Natural killer cell (primary cell): ENCODE measurements at regions not wholly inside any gene's neighbourhood (a gene's known extent, or its start where the extent isn't known, plus 50 kb on each side); places are given as distances from the start of the nearest gene placed in this dataset.

ENCODE experiments used
- ATAC-seq, 3 donors: fragments of 150-1000 bp in 2 of 3; fragments of 200-7000 bp in 1 of 3; cut with Tn5 transposase; 1 replicate in 1 of 3; 2 replicates in 2 of 3; pipeline ENCODE4 v1.10.0; 2021; ENCODE audit warnings: mild to moderate bottlenecking in 2 of 3, moderate library complexity in 2 of 3
- DNase-seq, 2 donors: peaks; one replicate each; pipeline versions ENCODE4 v3.0.0 to v3.0.0-alpha.2; 2013 to 2021; ENCODE audit warnings: mixed read lengths in 1 of 2
- H3K27ac ChIP-seq: one replicate; pipeline ENCODE4 v1.5.1; 2013; ENCODE audit warnings: mild to moderate bottlenecking, low read length
- H3K27me3 ChIP-seq: one replicate; pipeline ENCODE4 v1.6.1; 2013; ENCODE audit warnings: low read length; ENCODE audit not compliant: control insufficient read depth, insufficient read depth
- H3K36me3 ChIP-seq: one replicate; pipeline ENCODE4 v1.6.1; 2013; ENCODE audit warnings: low read length; ENCODE audit not compliant: control insufficient read depth, insufficient read depth
- H3K4me1 ChIP-seq: one replicate; pipeline ENCODE4 v1.6.1; 2013; ENCODE audit warnings: low read length; ENCODE audit not compliant: control insufficient read depth, insufficient read depth
- H3K4me3 ChIP-seq: one replicate; pipeline ENCODE4 v1.5.1; 2013; ENCODE audit warnings: low read length
- H3K9me3 ChIP-seq: one replicate; pipeline ENCODE4 v1.6.1; 2013; ENCODE audit warnings: low read length; ENCODE audit not compliant: control insufficient read depth, insufficient read depth
- H3K27ac Mint-ChIP-seq, 2 donors: one replicate each; pipeline ENCODE4 v1.8.0; 2022; ENCODE audit warnings: mild to moderate bottlenecking in 2 of 2, mixed read lengths in 2 of 2, moderate library complexity in 1 of 2
- H3K27me3 Mint-ChIP-seq, 2 donors: one replicate each; pipeline ENCODE4 v1.8.0; 2022; ENCODE audit warnings: low read depth in 2 of 2, mixed read lengths in 2 of 2
- H3K36me3 Mint-ChIP-seq: one replicate; pipeline ENCODE4 v1.8.0; 2022; ENCODE audit warnings: mixed read lengths
- H3K4me1 Mint-ChIP-seq, 2 donors: one replicate each; pipeline ENCODE4 v1.8.0; 2022; ENCODE audit warnings: mixed read lengths in 2 of 2
- H3K4me3 Mint-ChIP-seq: one replicate; pipeline ENCODE4 v1.8.0; 2022; ENCODE audit warnings: mild to moderate bottlenecking, moderate library complexity, mixed read lengths
- H3K9me3 Mint-ChIP-seq, 2 donors: one replicate each; pipeline ENCODE4 v1.8.0; 2022; ENCODE audit warnings: mixed read lengths in 2 of 2
- WGBS: methylation state at CpG from one replicate; pipeline ENCODE4 v1.1.7; 2013; ENCODE audit warnings: missing lambda C conversion rate; ENCODE audit not compliant: insufficient coverage; 5-methylcytosine and 5-hydroxymethylcytosine counted together
- intact Hi-C: fragments of 100-400 bp; cut with micrococcal nuclease; formaldehyde crosslinking; loops from one replicate; pipeline ENCODE4 v1.14.2; 2022
- TF ChIP-seq, protein P1 (sequence below): fragments of 200-600 bp; IDR thresholded peaks from one replicate; pipeline ENCODE4 v1.8.0; 2022; ENCODE audit warnings: antibody characterized with exemption

DNA sequence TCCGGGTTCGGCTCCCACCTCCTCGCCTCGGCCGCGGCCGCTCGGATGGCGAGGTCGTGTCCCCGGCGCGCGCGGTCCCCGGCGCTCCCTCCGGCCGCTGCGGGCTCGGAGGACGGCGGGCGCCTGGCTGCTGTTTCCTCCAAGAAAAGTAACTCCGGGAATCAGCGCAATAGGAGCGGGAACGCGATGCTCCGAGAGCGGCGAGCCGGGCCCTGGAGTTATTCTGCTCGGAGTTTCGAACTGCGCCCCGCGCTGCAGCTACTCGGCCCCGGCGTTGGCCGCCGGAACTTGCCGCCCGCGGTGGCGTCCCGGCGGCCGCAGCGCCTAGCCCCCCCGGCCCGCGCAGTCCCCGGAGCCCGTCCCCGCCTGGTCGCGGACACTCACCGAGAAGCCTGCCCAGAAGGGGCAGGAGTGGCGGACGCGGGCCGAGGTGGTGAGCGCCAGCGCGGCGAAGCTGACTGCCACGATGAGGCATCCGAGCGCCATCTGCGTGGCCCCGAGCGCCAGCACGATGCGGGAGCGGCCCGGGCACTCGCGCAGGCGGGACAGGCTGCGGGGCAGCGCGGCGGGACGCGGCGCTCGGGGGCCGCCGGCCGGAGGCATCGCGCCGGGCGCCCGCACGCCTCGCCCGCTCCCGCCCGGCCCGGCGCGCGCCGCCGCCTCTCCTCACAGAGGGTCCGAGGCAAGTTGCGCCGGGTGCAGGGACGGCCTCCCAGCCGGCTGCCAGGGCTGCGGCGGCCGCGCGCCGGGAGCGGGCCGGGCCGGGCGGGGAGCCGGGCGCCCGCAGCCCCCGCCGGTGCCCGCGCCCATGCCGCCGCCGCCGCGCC is 251.9 kb downstream of the TJP1 start:
- no peak overlapping the region for H3K4me3 Mint-ChIP-seq
- H3K36me3 Mint-ChIP-seq, result peaks cover 6% of the 10 kb centered on the region
- TF ChIP-seq, protein P1, sequence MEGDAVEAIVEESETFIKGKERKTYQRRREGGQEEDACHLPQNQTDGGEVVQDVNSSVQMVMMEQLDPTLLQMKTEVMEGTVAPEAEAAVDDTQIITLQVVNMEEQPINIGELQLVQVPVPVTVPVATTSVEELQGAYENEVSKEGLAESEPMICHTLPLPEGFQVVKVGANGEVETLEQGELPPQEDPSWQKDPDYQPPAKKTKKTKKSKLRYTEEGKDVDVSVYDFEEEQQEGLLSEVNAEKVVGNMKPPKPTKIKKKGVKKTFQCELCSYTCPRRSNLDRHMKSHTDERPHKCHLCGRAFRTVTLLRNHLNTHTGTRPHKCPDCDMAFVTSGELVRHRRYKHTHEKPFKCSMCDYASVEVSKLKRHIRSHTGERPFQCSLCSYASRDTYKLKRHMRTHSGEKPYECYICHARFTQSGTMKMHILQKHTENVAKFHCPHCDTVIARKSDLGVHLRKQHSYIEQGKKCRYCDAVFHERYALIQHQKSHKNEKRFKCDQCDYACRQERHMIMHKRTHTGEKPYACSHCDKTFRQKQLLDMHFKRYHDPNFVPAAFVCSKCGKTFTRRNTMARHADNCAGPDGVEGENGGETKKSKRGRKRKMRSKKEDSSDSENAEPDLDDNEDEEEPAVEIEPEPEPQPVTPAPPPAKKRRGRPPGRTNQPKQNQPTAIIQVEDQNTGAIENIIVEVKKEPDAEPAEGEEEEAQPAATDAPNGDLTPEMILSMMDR, result no peak
- 2% methylated on average over 135 of the region's 135 CpGs for WGBS
- no peak overlapping the region for H3K27ac Mint-ChIP-seq
- no peaks in the 10 kb centered on the region for H3K36me3 ChIP-seq
- ATAC-seq (no peak), DNase-seq (no peak)
- H3K9me3 ChIP-seq, result no peaks in the 10 kb centered on the region
- peaks cover 20% of the 10 kb centered on the region for H3K27me3 ChIP-seq
- intact Hi-C loops, result no loop called here
- no peaks in the 10 kb centered on the region for H3K4me1 ChIP-seq
- peaks cover 0 to 7% of the 10 kb centered on the region in 2 donors for H3K4me1 Mint-ChIP-seq
- H3K27ac ChIP-seq, result no peak overlapping the region
- no peaks in the 10 kb centered on the region for H3K9me3 Mint-ChIP-seq
- H3K27me3 Mint-ChIP-seq, result peaks cover 50 to 68% of the 10 kb centered on the region in 2 donors
- no peak overlapping the region for H3K4me3 ChIP-seq

DNA sequence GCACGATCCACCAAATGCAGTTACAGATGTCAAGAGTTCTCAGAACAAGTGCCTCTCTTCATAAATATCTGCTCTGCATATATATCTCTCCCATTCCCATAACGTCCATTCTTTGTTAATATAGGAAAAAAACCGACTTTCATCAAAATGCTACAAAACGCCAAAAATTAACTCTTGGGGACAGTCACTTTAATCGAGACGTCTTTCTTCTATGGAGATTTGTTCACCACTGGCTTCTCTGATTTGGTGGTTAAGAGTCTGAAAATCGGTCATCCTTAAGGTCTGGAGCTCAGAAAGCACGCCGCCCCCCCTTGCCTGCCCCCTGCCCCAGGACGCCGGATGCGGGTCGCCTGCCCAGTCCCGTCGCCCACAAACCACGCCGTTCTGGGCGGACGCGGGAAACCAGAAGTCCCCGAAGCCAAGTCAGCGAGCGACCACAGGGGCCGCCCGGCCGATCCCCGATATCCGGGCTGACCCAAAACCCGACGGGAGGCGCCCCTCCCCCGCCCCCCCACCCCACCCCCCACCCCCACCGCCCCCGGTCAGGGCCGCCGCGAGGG is 252.7 kb downstream of the TJP1 start:
- Histone ChIP-seq H3K4me1 (no peaks in the 10 kb centered on the region), H3K27me3 (peaks cover 20% of the 10 kb centered on the region), H3K9me3 (no peaks in the 10 kb centered on the region), H3K27ac (no peak overlapping the region), H3K4me3 (no peak overlapping the region), H3K36me3 (no peaks in the 10 kb centered on the region)
- peaks cover 6% of the 10 kb centered on the region for H3K36me3 Mint-ChIP-seq
- H3K4me3 Mint-ChIP-seq, result peak overlapping the region; percentile 78
- no peak for ATAC-seq
- DNase-seq, result no peak
- peaks cover 49 to 60% of the 10 kb centered on the region in 2 donors for H3K27me3 Mint-ChIP-seq
- 5% methylated on average over 24 of the region's 37 CpGs for WGBS
- TF ChIP-seq, protein P1, result no peak
- H3K27ac Mint-ChIP-seq, result no peak overlapping the region
- intact Hi-C loops, result no loop called here
- H3K4me1 Mint-ChIP-seq, result peaks cover 0 to 7% of the 10 kb centered on the region in 2 donors
- H3K9me3 Mint-ChIP-seq, result no peaks in the 10 kb centered on the region

DNA sequence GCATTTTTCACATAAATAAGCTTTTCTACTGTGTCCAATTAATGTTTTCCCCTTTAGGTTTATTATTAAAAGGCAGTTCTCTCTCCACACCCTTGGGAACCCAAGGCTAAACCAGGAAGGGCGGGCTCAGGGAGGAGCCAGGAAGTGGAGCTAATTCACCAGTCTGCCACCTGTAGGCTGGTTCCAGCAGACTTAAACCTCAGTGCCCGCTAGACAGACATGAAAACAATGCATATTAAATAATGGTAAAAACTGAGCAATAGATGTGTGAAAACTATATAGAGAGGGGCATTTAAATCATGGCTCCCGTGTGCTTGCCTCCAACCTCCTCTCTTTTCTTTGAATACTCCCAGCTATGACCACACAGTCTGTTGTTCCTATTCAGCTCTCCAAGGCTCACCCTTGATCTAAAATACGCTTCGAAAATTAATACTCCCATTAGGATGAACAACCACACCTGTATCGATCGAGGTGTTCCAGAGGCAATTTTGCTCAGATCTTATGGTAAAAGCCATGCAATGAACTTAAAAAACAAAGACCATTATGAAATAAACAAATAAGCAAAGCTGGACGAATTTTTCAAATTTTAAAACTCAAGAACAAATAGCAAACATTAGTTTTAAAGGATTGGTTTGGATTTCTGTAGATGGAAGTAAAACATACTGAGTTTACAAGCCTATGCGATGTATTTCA is 253.3 kb downstream of the TJP1 start:
- no peaks in the 10 kb centered on the region for H3K9me3 Mint-ChIP-seq
- H3K27me3 Mint-ChIP-seq, result peaks cover 46 to 54% of the 10 kb centered on the region in 2 donors
- Histone ChIP-seq H3K27me3 (peaks cover 20% of the 10 kb centered on the region), H3K4me3 (no peak overlapping the region), H3K9me3 (no peaks in the 10 kb centered on the region), H3K27ac (no peak overlapping the region), H3K4me1 (no peaks in the 10 kb centered on the region), H3K36me3 (no peaks in the 10 kb centered on the region)
- H3K4me1 Mint-ChIP-seq, result peaks cover 0 to 7% of the 10 kb centered on the region in 2 donors
- peaks cover 6% of the 10 kb centered on the region for H3K36me3 Mint-ChIP-seq
- 35% methylated on average over 8 of the region's 9 CpGs for WGBS
- TF ChIP-seq, protein P1, result no peak
- no peak for ATAC-seq
- no peak for DNase-seq
- no peak overlapping the region for H3K27ac Mint-ChIP-seq
- intact Hi-C loops, result no loop called here
- peak overlapping the region; percentile 78 for H3K4me3 Mint-ChIP-seq
